HG03095 (cell line): ENCODE measurements at regions not wholly inside any gene's neighbourhood (a gene's known extent, or its start where the extent isn't known, plus 50 kb on each side); places are given as distances from the start of the nearest gene placed in this dataset.
A peak's percentile ranks its signal among the peaks of the same experiment; 100 is the strongest.

Experiments
- ATAC-seq: cut with Tn5 transposase; IDR thresholded peaks from one replicate; pipeline ENCODE4 v1.9.1; 2021; ENCODE audit warnings: moderate library complexity; ENCODE audit not compliant: unreplicated experiment

DNA sequence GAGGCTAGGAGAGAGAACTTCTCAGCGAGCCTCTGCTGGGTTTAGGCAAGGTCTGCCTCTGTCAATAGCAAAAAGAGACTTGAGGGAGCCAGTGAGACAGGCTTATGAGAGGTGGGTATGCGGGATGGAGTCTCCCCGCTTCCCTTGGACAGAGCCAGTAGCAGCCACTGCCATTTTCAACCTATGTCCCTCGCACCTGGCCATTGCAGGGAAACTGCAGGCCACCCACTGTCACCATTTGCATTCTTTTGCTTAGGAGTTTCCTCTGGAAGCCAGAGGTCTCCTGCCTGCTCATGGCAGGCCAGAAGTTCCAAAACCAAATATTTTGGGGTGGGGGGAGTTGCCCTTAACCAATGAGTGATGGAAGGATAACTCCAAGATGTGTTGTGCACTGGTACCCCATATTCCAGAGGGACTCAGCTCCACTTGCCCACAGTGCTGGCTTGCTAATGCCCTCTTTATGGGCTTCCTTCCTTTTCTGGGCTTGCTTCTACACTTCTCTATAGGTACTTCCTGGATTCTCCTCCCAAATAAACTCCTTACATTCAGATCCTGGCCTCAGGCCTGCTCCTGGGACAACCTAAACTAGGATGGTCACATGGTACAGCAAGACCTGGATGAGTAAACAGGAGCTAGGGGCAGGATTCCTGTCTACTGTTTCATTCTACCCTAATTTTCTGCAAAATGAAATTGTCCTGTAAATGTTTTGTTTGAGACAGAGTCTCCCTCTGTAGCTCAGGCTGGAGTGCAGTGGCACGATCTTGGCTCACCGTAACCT, 108.9 kb upstream of the PROK2 start:
- ATAC-seq, result no peak

DNA sequence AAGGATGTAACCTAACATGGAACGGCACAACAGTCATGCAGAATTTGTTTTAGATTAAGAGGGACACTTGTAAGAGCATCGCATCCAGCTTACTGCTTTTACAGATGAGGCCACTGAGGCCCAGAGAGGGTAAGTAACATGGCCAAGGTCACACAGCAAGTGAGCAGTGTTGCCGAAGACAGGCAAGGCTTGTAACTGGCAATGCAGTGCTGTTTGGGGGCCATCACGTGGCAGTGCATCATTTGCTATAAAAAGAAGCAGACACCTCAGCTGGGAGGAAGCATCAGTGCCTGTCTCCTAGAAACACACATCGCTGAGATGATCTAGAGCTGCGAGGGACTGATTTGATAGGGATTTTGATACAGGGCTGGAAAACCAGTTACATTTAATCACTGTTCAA, 108.2 kb upstream of the PROK2 start:
- no peak for ATAC-seq

DNA sequence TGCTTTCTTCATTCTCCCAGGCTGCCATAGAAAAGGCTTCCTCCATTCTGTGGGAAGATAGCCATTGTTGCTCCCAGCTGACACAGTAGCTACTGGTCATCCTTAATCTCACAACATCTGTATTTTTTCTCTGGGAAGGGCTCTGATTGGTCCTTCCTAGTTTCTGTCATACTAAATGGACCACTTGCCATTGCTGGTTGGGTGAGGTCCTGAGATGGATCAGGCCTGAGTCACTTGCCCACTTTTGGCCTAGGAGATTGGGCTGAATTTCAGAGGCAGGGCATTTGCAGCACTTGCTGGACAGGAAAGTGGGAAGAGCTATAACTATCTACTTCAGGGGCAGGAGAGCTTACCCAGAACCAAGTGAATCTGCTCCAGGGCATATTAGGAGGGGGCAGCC, 106.5 kb upstream of the PROK2 start:
- ATAC-seq, result no peak

DNA sequence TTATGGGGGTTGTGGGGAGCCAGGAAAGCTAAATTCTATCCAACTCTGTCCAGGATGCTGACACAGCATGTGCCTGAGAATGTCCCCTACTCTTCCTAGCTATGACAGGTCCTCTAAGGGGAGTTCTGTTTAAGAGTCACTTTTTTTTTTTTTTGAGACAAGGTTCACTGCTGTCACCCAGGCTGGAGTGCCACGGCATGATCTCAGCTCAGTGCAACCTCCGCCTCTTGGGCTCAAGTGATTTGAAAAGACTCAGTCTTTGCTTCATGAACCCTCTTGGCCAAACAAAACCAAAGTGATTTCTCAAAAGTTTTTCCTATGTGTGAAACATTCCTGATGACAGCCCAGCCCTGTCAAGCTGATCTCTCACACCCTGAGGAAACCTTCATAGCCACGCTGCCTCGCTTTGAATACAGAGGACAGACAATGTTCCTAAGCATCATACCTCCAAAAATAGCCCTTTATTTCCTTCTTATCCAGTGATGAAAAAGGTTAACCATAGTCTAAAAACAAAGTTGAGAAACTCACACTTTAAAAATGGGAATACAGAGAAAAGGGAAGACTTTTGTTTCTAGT, 105.5 kb upstream of the PROK2 start:
- no peak for ATAC-seq

DNA sequence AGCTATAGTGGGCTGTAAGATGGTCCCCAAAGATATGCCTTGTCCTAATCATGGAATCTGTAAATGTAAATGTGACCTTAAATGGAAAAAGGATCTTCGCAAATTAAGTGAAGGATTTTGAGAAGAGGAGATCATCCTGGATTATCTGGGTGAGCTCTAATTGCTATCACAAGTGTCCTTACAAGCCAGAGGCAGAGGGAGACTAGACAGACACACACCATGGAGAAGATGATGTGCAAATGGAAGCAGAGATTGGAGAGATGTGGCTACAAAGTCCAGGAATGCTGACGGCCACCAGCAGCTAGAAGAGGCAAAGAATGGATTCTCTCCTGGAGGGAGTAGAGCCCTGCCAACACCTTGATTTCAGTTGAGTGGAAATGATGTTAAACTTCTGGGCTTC, 102.3 kb upstream of the PROK2 start:
- no peak for ATAC-seq

DNA sequence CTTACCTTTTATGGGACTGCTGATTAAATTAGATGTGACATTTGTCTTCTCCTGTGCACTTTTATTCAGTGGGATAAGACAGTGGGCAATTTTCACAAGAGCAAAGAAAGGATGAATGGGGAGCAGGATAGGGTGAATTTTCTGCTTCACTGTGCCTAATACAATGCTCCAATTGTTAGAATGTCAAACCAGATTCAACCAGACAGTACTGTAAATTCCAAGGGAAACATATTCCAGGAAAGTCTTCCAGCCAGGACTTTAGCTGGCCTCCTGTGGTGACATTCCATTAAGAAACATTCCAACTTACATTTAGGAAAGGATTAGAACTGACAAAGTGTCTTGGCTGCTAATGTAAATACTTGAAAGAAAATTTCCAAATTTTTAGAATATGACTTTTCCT, 100.1 kb upstream of the PROK2 start:
- ATAC-seq, result no peak

DNA sequence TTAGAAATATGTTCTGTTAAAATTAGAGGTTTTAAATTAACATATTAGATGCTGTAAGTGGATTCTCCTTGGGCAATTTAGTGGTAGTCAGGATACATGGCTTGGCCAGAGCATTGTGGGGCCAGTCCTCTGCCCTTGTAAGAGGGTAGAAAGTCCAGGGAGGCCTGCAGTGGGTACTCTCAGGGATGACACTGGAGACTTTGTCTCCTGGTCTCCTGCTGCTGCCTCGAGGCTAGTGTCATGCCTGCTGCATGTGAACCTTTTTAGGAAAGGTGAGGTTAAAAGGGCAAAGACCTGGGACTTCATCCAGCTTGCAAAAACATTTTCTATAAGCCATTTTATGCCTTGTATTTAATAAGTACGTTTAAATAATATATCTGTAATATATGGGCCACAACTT, 96.8 kb upstream of the PROK2 start:
- no peak for ATAC-seq

DNA sequence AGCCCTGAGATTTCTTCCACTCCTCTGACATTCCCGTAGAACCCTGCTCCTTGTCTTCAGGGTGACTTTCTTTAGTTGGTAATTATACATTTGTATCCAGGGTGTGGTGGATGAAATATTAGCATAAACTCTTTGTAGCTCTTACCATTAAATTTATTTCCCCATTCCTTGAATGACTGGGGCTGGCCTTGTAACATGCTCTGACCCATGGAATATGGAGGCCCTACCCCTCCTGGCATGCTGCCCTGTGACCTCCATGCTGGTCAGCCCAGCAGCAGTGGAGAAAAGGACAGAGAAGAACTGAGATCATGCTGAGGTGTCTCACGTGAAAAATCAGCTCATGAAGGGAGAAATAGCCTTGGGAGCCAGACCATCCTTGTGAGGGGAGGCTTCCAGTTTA, 96.1 kb upstream of the PROK2 start:
- no peak for ATAC-seq

DNA sequence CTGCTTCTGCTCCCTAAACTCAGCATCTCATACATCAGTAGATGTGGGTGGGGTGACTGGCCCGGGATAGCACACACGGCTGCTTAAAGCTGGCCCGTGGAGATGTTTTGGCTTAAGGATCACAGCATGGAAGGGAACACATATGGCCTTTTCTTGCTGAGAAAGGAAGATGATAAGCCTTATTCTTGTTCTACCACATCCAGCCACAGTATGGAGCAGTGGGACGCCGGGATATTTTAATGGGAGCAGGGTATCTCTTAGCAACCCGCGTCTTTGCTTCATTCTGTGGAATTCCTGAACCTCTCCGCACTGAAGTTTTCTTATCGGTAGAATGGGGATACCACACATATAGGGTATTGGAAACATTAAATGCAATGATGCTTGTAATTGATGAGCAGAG, 94.1 kb upstream of the PROK2 start:
- no peak for ATAC-seq

DNA sequence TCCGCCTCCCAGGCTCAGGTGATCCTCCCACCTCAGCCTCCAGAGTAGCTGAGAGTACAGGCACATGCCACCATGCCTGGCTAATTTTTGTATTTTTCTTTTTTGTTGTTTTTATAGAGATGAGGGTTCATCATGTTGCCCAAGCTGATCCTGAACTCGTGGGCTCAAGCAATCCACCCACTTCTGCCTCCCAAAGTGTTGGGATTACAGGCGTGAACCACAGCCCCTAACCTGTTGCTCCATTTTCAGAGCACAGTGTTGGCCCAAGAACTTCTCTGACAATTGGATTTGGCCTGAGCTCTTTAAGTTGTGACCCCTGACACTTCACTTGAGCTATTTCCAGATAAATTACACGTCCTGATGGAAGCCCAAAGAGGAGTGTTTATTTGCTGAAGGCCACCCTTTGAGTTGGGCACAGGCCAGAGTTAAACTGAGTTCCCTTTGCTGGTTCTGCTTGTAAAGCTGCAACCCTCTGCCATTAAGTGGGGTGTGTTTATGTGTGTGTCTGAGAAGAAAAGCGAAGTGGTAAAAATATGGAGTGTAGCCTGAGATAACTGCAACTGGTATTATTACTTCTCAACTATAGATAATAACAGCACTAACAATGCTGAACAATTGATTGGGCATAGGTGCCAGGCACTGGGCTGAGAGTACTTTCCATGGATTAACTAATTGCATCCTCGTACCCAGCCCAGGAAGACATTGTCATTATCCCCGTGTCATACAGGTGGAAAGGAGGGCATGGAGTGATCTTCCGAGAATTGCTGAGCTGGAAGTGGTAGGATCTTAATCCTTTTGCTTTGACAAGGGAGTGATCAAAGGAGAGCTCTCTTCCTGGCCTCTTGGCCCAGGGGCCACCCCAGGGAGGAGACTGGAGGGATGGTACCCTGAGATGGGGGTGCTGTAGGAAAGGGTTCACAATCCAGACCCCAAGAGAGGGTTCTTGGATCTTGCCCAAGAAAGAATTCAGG, 91.5 kb upstream of the PROK2 start:
- no peak for ATAC-seq

DNA sequence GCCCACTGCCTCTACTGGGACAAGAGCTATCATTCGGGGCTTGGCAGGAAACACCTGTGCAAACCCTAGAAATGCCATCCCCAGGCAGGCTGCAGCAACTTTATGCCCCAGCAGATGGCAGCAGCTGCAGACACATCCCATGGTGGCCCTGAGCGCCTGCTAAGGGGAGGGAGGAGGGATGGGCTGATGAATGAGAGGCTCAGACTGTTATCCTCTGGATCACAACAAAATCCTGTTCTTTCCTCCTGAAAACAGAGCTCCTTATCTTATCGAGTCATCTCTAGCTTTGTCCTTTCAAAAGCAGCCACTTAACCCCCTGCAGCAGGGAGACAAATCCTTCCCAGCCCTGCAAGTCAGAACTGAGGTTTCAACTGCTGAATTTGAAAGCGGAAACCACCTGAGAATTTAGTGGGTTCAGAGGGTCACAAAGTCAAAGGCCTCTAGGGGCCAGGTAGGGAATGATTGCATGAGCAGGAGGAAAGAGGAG, 90.6 kb upstream of the PROK2 start:
- ATAC-seq, result peak; percentile 87

DNA sequence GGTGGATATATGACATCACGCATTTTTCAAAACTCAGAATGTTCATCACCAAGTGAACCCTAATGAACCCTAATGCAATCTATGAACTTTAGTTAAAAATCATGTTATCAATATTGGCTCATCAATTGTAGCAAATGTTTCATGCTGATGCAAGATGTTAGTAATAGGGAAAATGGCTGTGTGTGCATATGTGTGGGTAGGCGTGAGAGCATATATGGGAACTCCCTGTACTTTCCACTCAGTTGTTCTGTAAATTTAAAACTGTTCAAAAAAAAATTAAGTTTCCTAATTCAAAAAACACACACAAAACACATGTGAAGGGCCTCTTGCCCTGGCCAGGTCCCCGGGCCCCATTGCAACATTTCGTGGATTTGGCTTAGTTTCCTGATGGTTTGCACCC, 89.7 kb upstream of the PROK2 start:
- ATAC-seq, result no peak

DNA sequence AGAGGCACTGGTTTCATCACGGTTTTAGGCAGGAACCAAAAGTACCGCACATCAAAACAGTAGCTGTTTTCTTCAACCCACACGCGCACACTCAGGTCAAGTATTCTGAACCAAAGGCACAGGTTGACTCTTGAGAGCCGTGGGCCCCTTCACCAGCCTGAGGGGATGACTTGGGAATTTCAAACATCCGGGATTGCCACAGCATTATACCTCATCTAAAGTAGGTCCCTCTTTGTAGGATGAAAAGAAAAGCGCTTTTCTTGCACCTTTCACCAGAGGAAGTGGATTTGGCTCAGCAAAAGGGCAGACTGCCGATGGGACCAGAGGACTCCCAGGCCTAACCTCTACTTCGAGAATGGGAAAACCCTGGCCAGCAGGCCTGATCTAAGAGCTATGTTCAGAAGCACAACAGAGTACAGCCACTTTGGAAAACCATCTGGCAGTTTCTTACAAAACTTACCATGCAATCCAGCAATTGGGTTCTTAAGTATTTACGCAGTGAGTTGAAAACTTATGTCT, 88.2 kb upstream of the PROK2 start:
- ATAC-seq, result no peak

DNA sequence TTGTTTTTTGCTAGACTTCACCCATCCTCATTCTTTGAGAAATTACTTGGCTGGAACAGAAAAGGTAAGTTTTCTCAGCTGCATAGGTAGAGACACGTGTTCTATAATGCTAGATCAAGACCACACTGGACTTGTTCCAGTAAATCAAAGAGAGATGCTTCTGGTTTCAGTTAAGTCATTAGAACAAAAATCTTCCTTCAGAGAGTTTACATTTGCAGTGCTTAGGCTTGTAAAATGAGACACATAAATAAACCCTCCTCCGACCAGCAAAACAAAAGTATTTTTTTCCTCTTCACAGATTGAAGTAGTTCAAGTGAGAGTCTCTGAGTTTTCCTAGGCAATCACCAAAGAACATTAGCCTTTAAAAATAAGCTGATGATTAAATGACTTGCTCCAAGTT, 87.3 kb upstream of the PROK2 start:
- ATAC-seq, result no peak

DNA sequence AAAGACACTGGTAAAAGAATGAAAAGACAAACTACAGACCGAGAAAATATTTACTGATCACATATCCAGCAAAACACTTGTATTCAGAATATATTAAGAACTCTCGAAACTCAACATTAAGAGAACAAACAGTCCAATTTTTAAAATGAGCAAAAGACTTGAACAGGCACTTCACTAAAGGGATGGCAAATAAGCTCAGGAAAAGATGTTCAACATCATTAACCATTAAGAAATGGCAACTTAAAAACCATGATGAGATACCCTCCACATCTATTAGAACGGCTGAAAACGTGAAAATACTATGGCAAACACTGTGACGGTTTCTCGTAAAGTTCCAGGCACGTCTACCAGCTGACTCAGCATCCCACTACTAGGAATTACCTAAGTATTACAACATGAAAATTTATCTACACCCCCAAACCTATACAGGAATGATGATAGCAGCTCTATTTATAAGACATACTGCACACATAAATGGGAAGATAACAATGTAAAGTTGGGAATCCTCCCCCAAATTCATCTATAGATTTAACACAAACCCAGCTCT, 86.1 kb upstream of the PROK2 start:
- ATAC-seq, result no peak

DNA sequence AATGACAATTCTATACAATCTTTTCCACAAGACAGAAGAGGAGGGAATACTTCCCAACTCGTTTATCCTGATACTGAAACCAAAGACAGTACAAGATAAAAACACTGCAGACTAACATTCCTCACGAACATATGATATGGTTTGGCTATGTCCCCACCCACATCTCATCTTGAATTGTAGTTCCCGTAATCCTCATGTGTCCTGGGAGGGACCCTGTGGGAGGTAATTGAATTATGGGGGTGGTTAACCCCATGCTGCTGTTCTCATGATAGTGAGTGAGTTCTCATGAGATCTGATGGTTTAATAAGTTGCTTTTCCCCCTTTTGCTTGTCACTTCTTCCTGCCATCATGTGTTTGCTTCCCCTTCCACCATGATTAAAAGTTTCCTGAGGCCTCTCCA, 83.9 kb upstream of the PROK2 start:
- no peak for ATAC-seq

DNA sequence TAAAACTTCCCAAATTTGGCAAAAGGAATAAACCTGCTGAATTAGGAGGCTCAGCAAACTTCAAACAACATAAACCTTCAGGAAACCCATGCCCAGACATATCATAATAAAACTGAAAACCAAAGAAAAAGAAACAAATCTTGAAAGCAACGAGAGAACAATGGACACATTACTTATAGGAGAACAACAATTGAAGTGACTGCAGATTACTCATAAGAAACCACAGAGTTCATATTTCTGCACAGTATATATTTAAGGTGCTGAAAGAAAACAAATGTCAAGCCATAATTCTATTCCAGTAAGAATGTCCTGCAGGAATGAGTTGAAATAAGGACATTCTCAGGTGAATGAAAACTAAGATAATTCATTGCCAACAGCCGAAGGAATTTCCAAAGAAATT, 80.8 kb upstream of the PROK2 start:
- ATAC-seq, result no peak

DNA sequence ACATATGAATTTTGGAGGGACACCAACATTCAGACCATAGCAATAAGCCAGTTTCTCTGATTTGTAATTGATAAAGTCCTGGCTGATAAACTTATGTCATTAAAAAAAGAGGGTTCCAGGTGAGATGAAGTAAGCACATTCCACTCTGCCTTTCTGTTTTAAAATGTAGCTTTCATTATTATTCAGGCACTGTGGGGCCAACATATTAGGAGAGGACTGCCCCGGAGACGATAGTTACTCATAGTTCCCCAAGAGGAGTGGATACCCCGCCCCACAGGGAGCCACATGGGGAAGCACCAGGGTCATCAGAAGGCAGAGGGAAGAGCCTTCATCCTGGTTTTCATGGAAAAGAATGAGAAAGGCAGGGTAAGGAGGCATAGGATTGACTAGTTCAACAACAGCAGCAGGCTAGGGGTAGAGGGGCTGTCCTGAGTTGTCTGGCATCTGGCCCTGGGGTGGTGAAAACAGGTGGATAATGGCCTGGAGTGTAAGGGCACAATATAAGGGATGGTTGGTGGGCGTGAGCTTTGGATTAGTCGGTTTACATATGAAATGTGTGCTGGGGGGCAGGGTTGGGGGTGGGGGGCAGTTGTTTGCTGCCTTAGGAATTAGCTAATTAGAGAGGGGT, 78.7 kb upstream of the PROK2 start:
- ATAC-seq, result no peak

DNA sequence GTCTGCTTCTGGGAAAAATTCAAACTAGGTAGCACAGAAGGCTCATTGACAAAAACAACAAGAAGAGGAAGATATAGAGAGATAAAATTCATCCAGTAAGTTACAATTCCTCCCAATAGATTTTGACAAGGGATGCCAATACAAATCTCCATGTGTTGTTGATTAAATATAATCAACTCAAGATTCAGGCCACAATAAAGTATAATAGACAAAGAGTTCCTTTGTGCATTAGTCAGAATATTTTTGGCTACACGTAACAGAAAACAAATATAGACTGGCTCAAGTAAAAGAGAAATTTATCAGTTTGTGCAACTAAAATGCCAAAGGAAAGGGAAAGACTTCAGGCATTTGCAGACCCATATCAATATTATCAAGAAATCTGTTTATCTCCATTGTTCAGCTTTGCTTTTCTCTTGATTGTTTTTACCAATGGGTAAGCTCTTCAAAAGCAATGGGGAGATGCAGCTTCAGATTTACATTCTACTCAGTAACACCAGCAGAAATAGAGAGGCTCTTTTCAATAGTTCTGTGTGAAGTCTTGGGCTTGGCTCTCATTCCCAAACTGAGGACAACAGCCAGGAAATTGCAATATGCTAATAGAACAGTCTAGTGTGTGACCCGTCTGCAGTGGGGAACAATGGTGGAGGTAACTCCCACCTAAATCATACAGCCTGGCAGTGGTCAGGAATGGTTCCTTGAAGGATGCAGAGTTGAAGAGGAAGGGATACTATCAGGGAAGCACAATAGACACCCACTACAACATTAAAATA, 77.6 kb upstream of the PROK2 start:
- no peak for ATAC-seq

DNA sequence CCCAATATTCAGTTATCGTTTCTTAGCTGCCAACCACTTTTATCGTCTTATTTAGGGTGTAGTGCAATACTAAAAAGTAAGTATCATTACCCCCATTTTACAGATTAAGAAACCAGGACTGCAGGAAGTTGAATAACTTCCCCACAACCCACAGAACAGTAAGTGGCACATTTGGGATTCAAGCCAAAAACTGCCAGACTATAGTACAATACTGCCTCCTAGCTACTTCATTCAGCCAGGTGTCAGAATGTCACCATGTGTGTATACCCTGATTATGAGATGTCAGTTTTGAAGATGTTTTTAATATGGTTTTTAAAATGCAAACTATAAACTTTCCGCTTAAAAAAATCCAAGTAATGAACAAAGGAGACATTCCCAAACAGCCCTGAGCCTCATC, 74.2 kb upstream of the PROK2 start:
- no peak for ATAC-seq
